ENCODE measurements at regions not wholly inside any gene's neighbourhood (a gene's known extent, or its start where the extent isn't known, plus 50 kb on each side); places are given as distances from the start of the nearest gene placed in this dataset.

DNA sequence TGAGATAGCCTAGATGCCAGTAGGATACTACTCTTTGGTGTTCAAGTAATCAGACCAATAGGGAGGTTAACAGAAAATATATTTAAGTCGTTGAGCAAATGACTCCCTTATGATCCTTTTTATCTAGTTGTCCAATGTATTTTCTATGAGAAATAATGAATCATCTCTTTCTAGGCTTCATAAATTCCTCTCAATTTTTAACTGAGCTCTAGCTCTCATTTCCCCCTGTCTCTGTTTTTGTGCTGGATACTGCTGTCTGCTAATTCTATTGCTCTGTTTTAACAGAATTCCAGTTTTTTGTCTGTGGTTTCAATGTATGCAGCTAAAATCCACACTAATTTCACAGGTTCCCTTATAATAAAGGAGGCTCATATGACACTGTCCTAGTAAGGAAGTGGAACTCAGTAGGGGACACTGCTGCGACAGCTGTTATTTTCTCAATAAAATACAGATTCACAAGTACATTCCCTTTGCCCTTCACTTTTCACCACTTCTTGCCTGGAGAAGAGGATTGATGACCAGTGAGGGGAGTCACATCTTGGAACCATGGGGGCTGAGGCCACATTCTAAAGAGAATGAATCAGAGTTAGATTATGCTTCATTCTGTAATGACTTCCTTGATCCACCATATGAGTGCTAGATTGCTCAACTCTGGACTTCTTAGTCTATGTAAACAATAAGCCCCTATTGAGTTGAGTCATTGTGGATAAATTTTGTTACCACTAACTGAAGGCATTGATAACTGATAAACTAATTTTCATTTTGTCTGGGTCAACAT lies 558.7 kb upstream of the KCNMB2 start:
- Histone ChIP-seq H3K4me1 (no peaks in the 10 kb centered on the region), H3K4me3 (no peak overlapping the region), H3K9me3 (no peaks in the 10 kb centered on the region), H3K36me3 (ENCODE audit: low read depth, missing control alignments) (no peaks in the 10 kb centered on the region), H3K27ac (no peak overlapping the region), H3K27me3 (no peaks in the 10 kb centered on the region)
- DNase-seq = no peak
- 58 to 66% methylated on average over 2 of the region's 2 CpGs for WGBS, 2 donors
- TF ChIP-seq CTCF (IDR thresholded peaks at IDR 0.05) = no peak
- no peak for TF ChIP-seq POLR2A (IDR thresholded peaks at IDR 0.05)
- intact Hi-C loops (cut with DNase I; ENCODE audit: low total_unique reads) = no loop called here

- no peak overlapping the region for H3K27ac ChIP-seq
- no peaks in the 10 kb centered on the region for H3K9me3 ChIP-seq
- TF ChIP-seq POLR2A (IDR thresholded peaks at IDR 0.05) (no peak), CTCF (IDR thresholded peaks at IDR 0.05) (no peak)
- DNase-seq = no peak
- no peak overlapping the region for H3K4me3 ChIP-seq
- no peaks in the 10 kb centered on the region for H3K27me3 ChIP-seq
- intact Hi-C loops (cut with DNase I; ENCODE audit: low total_unique reads) = no loop called here
- H3K4me1 ChIP-seq = no peaks in the 10 kb centered on the region
- no peaks in the 10 kb centered on the region for H3K36me3 ChIP-seq (ENCODE audit: low read depth, missing control alignments)
- 87 to 88% methylated on average over 1 of the region's 1 CpG for WGBS, 2 donors
These were observed 557.3 kb upstream of the KCNMB2 start for GRCh38 chr3:177978946-177979345.

DNA sequence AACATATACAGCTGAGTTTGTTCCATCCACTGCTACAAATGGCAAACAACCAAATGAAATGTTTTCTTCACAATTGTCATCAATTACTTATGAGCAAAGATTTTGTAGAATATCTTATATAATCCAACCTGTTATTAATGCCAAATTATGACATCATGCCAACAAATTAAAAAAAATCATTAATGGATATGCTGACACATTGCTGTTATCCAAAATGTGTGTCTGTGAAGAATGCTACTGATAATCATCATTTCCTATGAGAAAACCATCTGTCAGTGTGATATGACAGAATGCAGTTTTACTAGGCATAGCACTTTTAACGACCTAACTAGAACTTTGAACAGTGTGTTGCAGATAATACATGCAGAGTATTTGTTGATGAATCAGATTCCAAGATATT lies 556.5 kb upstream of the KCNMB2 start:
- Histone ChIP-seq H3K27ac (no peak overlapping the region), H3K4me1 (no peaks in the 10 kb centered on the region), H3K4me3 (no peak overlapping the region), H3K36me3 (ENCODE audit: low read depth, missing control alignments) (no peaks in the 10 kb centered on the region), H3K9me3 (no peaks in the 10 kb centered on the region), H3K27me3 (no peaks in the 10 kb centered on the region)
- WGBS, 2 donors = 68 to 76% methylated on average over 1 of the region's 1 CpG
- no peak for DNase-seq
- intact Hi-C loops (cut with DNase I; ENCODE audit: low total_unique reads) = no loop called here
- TF ChIP-seq CTCF (IDR thresholded peaks at IDR 0.05) (no peak), POLR2A (IDR thresholded peaks at IDR 0.05) (no peak)

GRCh38 chr3:177981576-177981975 lies 554.7 kb upstream of the KCNMB2 start:
- H3K9me3 ChIP-seq = no peaks in the 10 kb centered on the region

More at GRCh38 chr3:177981576-177981975, 554.7 kb upstream of the KCNMB2 start:
- H3K27me3 ChIP-seq = no peaks in the 10 kb centered on the region
- H3K36me3 ChIP-seq (ENCODE audit: low read depth, missing control alignments) = no peaks in the 10 kb centered on the region
- intact Hi-C loops (cut with DNase I; ENCODE audit: low total_unique reads) = no loop called here
- DNase-seq = no peak
- TF ChIP-seq POLR2A (IDR thresholded peaks at IDR 0.05) = no peak
- TF ChIP-seq CTCF (IDR thresholded peaks at IDR 0.05) = no peak
- no peaks in the 10 kb centered on the region for H3K4me1 ChIP-seq
- H3K4me3 ChIP-seq = no peak overlapping the region
- H3K27ac ChIP-seq = no peak overlapping the region

All from testis (tissue), 2 donors.